ENCODE measurements at regions not wholly inside any gene's neighbourhood (a gene's known extent, or its start where the extent isn't known, plus 50 kb on each side); places are given as distances from the start of the nearest gene placed in this dataset.

DNA sequence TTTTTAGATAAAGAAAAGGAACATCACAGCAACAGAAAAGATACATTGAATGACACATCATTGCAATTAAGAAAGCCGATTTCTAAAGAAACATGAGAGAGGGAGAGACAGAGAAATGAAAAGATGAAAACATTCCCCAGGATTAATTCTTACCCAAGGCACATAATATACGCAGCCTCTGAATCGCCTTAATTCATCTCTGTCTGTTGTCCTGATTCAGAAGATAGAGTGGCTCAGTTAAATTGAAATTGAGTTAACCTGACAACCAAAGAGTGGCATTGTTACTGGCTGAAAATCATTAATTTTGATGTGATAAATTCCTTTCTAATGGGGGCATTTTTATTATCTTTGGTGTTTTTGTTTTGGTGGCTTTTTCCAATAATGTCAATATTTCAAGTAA, 701.9 kb downstream of the EDEM1 start:
- WGBS, 3 donors, result 83 to 87% (median 85%) methylated on average over 3 of the region's 3 CpGs

DNA sequence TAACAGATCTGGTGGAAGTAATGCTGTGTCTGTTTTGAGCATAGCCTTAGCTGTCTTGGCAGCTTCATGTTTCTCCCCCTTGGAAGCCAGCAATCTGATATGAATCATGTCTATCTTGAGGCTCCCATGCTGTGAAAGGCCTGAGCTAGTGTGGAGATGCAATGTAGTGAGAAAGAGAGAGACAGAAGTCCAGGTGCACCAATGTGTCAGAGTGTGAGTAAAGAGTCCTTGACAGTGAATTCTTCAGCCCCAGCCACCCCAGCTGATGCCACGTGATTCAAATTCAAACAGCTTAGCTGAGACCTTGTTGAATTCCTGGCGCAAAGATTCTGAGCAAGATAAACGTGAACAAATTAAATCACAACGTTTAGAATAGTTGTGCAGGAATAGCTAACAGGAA, 704.2 kb downstream of the EDEM1 start:
- 32 to 44% (median 38%) methylated on average over 4 of the region's 4 CpGs for WGBS, 3 donors
- Histone ChIP-seq H3K4me1 (ENCODE audit: insufficient read depth) (no peaks in the 10 kb centered on the region), H3K36me3 (no peaks in the 10 kb centered on the region), H3K27ac (no peak overlapping the region), H3K27me3 (no peaks in the 10 kb centered on the region), H3K4me3 (no peak overlapping the region), H3K9me3 (no peaks in the 10 kb centered on the region)
- TF ChIP-seq, protein P1, sequence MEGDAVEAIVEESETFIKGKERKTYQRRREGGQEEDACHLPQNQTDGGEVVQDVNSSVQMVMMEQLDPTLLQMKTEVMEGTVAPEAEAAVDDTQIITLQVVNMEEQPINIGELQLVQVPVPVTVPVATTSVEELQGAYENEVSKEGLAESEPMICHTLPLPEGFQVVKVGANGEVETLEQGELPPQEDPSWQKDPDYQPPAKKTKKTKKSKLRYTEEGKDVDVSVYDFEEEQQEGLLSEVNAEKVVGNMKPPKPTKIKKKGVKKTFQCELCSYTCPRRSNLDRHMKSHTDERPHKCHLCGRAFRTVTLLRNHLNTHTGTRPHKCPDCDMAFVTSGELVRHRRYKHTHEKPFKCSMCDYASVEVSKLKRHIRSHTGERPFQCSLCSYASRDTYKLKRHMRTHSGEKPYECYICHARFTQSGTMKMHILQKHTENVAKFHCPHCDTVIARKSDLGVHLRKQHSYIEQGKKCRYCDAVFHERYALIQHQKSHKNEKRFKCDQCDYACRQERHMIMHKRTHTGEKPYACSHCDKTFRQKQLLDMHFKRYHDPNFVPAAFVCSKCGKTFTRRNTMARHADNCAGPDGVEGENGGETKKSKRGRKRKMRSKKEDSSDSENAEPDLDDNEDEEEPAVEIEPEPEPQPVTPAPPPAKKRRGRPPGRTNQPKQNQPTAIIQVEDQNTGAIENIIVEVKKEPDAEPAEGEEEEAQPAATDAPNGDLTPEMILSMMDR (IDR thresholded peaks at IDR 0.05), result no peak
- no peak for TF ChIP-seq POLR2A (IDR thresholded peaks at IDR 0.05)
- no peak for TF ChIP-seq EP300 (IDR thresholded peaks at IDR 0.05)
- intact Hi-C loops (cut with DNase I), result no loop called here
- DNase-seq, result no peak

More for the DNA sequence above, 701.9 kb downstream of the EDEM1 start:
- no peaks in the 10 kb centered on the region for H3K36me3 ChIP-seq
- no peak for DNase-seq
- H3K27ac ChIP-seq, result no peak overlapping the region
- no peaks in the 10 kb centered on the region for H3K4me1 ChIP-seq (ENCODE audit: insufficient read depth)
- H3K4me3 ChIP-seq, result no peak overlapping the region
- intact Hi-C loops (cut with DNase I), result no loop called here
- no peak for TF ChIP-seq EP300 (IDR thresholded peaks at IDR 0.05)
- TF ChIP-seq, protein P1 (IDR thresholded peaks at IDR 0.05), result no peak
- no peaks in the 10 kb centered on the region for H3K27me3 ChIP-seq
- no peaks in the 10 kb centered on the region for H3K9me3 ChIP-seq

DNA sequence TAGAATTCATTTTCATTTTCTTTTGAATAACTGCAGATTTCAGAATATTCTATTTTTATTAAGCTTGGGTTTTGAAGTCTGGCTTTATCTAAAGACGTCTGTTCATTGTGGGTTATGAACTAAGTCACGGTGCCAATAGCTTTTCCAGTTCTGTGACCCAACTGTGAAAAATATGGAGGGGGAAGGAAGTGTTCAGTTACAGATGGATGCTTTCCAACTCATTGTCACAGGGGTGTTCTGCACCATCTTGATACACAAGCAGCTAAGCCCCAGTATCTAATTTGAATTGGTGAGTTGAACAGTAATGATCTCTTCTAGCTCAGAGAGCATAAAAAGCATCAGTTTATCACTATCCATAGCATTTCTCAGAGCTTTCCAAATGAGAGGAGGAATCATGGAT, 710.6 kb downstream of the EDEM1 start:
- H3K36me3 ChIP-seq, result no peaks in the 10 kb centered on the region
- H3K9me3 ChIP-seq, result no peaks in the 10 kb centered on the region
- H3K4me3 ChIP-seq, result no peak overlapping the region
- intact Hi-C loops (cut with DNase I), result no loop called here
- no peak for DNase-seq
- no peaks in the 10 kb centered on the region for H3K27me3 ChIP-seq
- TF ChIP-seq EP300 (IDR thresholded peaks at IDR 0.05), result no peak
- no peak for TF ChIP-seq POLR2A (IDR thresholded peaks at IDR 0.05)
- TF ChIP-seq, protein P1 (IDR thresholded peaks at IDR 0.05), result no peak
- no peaks in the 10 kb centered on the region for H3K4me1 ChIP-seq (ENCODE audit: insufficient read depth)
- 28 to 52% (median 40%) methylated on average over 2 of the region's 2 CpGs for WGBS, 3 donors
- no peak overlapping the region for H3K27ac ChIP-seq

DNA sequence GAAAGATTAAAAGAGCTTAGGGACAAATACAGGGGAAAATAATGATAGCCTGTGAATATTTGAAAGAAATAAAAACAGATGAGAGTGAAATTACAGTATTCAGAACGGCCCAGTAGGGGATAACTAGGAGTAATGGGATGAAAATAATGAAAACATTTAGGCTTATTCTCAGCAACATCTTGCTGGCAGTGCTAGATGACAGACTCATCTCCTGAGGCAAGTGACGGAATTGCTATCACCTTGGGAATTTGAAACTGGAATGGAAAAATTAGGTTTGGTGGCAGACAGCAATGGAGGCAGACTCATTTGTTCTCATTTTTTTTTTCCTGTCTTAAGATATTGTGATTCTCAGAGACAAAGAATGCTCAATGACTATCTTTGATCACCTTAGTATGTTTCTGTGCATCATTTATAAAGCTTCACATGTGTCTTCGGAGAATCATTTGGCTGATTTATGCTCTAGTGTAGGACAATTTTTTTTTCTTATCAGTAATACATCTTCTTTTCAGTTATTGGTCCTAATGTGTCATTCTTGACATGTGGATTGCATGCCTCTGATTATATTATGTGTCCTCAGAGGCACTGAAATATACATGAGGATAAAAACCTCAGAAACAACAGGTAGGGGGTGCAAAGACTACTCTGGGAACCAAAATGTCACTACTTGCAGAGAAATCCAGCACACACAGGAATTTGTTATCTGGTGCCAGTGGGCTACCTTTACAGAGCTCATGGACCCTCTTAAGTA, 711.7 kb downstream of the EDEM1 start:
- Histone ChIP-seq H3K4me1 (ENCODE audit: insufficient read depth) (no peaks in the 10 kb centered on the region), H3K27ac (no peak overlapping the region), H3K27me3 (no peaks in the 10 kb centered on the region), H3K9me3 (no peaks in the 10 kb centered on the region), H3K4me3 (no peak overlapping the region), H3K36me3 (no peaks in the 10 kb centered on the region)
- DNase-seq, result no peak
- TF ChIP-seq EP300 (IDR thresholded peaks at IDR 0.05) (no peak), POLR2A (IDR thresholded peaks at IDR 0.05) (no peak)
- TF ChIP-seq, protein P1 (IDR thresholded peaks at IDR 0.05), result no peak
- intact Hi-C loops (cut with DNase I), result no loop called here
- WGBS, 3 donors, result 69 to 78% (median 69%) methylated on average over 3 of the region's 3 CpGs
